ENCODE measurements at regions not wholly inside any gene's neighbourhood (a gene's known extent, or its start where the extent isn't known, plus 50 kb on each side); places are given as distances from the start of the nearest gene placed in this dataset.

- FAIRE-seq: no peak
- TF ChIP-seq CTCF (IDR thresholded peaks at IDR 0.05; ENCODE audit: insufficient read depth, missing control alignments): no peak
- DNase-seq (ENCODE audit: insufficient read length, low spot score): no peak
These were observed 89.1 kb downstream of the RHOU start for GRCh38 chr1:228824366-228824765.

GRCh38 chr1:228825041-228825440, 89.8 kb downstream of the RHOU start:
- FAIRE-seq (no peak), DNase-seq (ENCODE audit: insufficient read length, low spot score) (no peak)
- no peak for TF ChIP-seq CTCF (IDR thresholded peaks at IDR 0.05; ENCODE audit: insufficient read depth, missing control alignments)

- FAIRE-seq (no peak), DNase-seq (ENCODE audit: insufficient read length, low spot score) (no peak)
- no peak for TF ChIP-seq CTCF (IDR thresholded peaks at IDR 0.05; ENCODE audit: insufficient read depth, missing control alignments)
These were observed 90.7 kb downstream of the RHOU start for GRCh38 chr1:228825840-228826484.

- TF ChIP-seq CTCF (IDR thresholded peaks at IDR 0.05; ENCODE audit: insufficient read depth, missing control alignments): no peak
- FAIRE-seq (no peak), DNase-seq (ENCODE audit: insufficient read length, low spot score) (no peak)
These were observed 91.7 kb downstream of the RHOU start for GRCh38 chr1:228827019-228827418.

- no peak for TF ChIP-seq CTCF (IDR thresholded peaks at IDR 0.05; ENCODE audit: insufficient read depth, missing control alignments)
- DNase-seq (ENCODE audit: insufficient read length, low spot score) (no peak), FAIRE-seq (no peak)
These were observed 92.9 kb downstream of the RHOU start for GRCh38 chr1:228828151-228828550.

- FAIRE-seq (no peak), DNase-seq (ENCODE audit: insufficient read length, low spot score) (no peak)
- TF ChIP-seq CTCF (IDR thresholded peaks at IDR 0.05; ENCODE audit: insufficient read depth, missing control alignments): no peak
These were observed 95.1 kb downstream of the RHOU start for GRCh38 chr1:228830185-228830953.

GRCh38 chr1:228830954-228831481, 95.7 kb downstream of the RHOU start:
- FAIRE-seq: no peak
- TF ChIP-seq CTCF (IDR thresholded peaks at IDR 0.05; ENCODE audit: insufficient read depth, missing control alignments): no peak
- no peak for DNase-seq (ENCODE audit: insufficient read length, low spot score)
